SK-MEL-5 (cell line): ENCODE measurements at regions not wholly inside any gene's neighbourhood (a gene's known extent, or its start where the extent isn't known, plus 50 kb on each side); places are given as distances from the start of the nearest gene placed in this dataset.

Experiments
- small RNA-seq, 2 experiments: library from RNA; depleted of rRNA; stranded (forward); fragments of <200 nt; gene quantifications; one replicate each; pipeline ENCODE3, GENCODE V24; 2014

Small RNA genes lying in the stretch of these regions (small RNA-seq; reads per million reads assigned to genes)
- 0 reads per million in 2 experiments for gene RNU6-774P
